Stomach (tissue), 4 donors: ENCODE measurements at regions not wholly inside any gene's neighbourhood (a gene's known extent, or its start where the extent isn't known, plus 50 kb on each side); places are given as distances from the start of the nearest gene placed in this dataset.

ENCODE experiments used
- CTCF ChIP-seq, 7 experiments: fragments of 450-650 bp in 4 of 7; fragments of 200-600 bp in 3 of 7; sonication (generic) in 3 of 7; IDR thresholded peaks; one replicate each; pipeline ENCODE4 v1.5.1; 2016 to 2019; ENCODE audit warnings: antibody characterized with exemption in 7 of 7, control low read depth in 2 of 7, mild to moderate bottlenecking in 1 of 7
- POLR2A ChIP-seq, 4 donors: fragments of 450-650 bp; IDR thresholded peaks; one replicate each; pipeline ENCODE4 v1.6.1; 2016; ENCODE audit warnings: antibody characterized with exemption in 4 of 4, control low read depth in 2 of 4, mild to moderate bottlenecking in 1 of 4, moderate library complexity in 1 of 4

GRCh38 chr15:54836052-54836795 lies 360.5 kb downstream of the RSL24D1 start:
- TF ChIP-seq CTCF (IDR thresholded peaks at IDR 0.05) (no peak), POLR2A (IDR thresholded peaks at IDR 0.05) (no peak)
